H1 (cell line): ENCODE measurements at regions not wholly inside any gene's neighbourhood (a gene's known extent, or its start where the extent isn't known, plus 50 kb on each side); places are given as distances from the start of the nearest gene placed in this dataset.

ENCODE experiments used
- CTCF ChIA-PET: fragments of 300-600 bp; sonication (Branson Sonifier 250); formaldehyde crosslinking; loops from one replicate; lab custom pipeline; 2021; ENCODE audit not compliant: partially characterized antibody; lab: Charles Lee
- POLR2A ChIA-PET: fragments of 300-600 bp; sonication (Branson Sonifier 250); formaldehyde crosslinking; loops from one replicate; lab custom pipeline; 2021; ENCODE audit warnings: inconsistent platforms; ENCODE audit not compliant: partially characterized antibody; lab: Charles Lee
- DNase-seq, 2 experiments: peaks; one replicate each; pipeline versions ENCODE4 v3.0.0 to v3.0.0-alpha.2; 2010 to 2022; ENCODE audit warnings: low spot score in 2 of 2, low read depth in 1 of 2, mixed read lengths in 1 of 2
- FAIRE-seq: peaks from 2 replicates; lab custom pipeline; 2011; peaks lifted over from hg19 to GRCh38; lab: Jason Lieb, UNC
- H2AFZ ChIP-seq: 2 replicates; pipeline ENCODE4 v1.8.1; 2012; ENCODE audit warnings: low read length, inconsistent platforms
- H2AK5ac ChIP-seq: 2 replicates; pipeline ENCODE4 v1.6.1; 2013; ENCODE audit warnings: low read depth, low read length
- H2BK120ac ChIP-seq: replicated peaks from 2 replicates; pipeline ENCODE3; 2013; ENCODE audit warnings: low read depth, low read length, inconsistent platforms
- H2BK12ac ChIP-seq: 2 replicates; pipeline ENCODE4 v1.6.1; 2013; ENCODE audit warnings: low read depth, low read length
- H2BK15ac ChIP-seq: 2 replicates; pipeline ENCODE4 v1.6.1; 2013; ENCODE audit warnings: low read length
- H2BK20ac ChIP-seq: 2 replicates; pipeline ENCODE4 v1.6.1; 2013; ENCODE audit warnings: low read length
- H2BK5ac ChIP-seq: 2 replicates; pipeline ENCODE4 v1.6.1; 2013; ENCODE audit warnings: low read depth, low read length
- H3K14ac ChIP-seq: 2 replicates; pipeline ENCODE4 v1.6.1; 2013; ENCODE audit warnings: inconsistent platforms; ENCODE audit not compliant: insufficient read length
- H3K18ac ChIP-seq: 2 replicates; pipeline ENCODE4 v1.6.1; 2013; ENCODE audit warnings: low read length; ENCODE audit errors: extremely low read depth
- H3K23ac ChIP-seq: 2 replicates; pipeline ENCODE4 v1.6.1; 2013; ENCODE audit warnings: inconsistent platforms; ENCODE audit not compliant: insufficient read length
- H3K23me2 ChIP-seq: 2 replicates; pipeline ENCODE4 v1.6.1; 2013; ENCODE audit warnings: low read depth, low read length
- H3K27ac ChIP-seq: 2 replicates; pipeline ENCODE4 v1.6.1; 2011; ENCODE audit warnings: low read depth, low read length, inconsistent platforms
- H3K27me3 ChIP-seq, 4 experiments: replicated peaks in 1 of 4; 1 replicate in 1 of 4; 2 replicates in 3 of 4; pipeline versions ENCODE4 v1.6.1 to v1.8.1; 2011 to 2013; ENCODE audit warnings: low read length in 3 of 4, mild to moderate bottlenecking in 3 of 4, inconsistent platforms in 2 of 4, mixed read lengths in 2 of 4, moderate library complexity in 1 of 4; ENCODE audit not compliant: control insufficient read depth in 3 of 4, insufficient read depth in 3 of 4; ENCODE audit errors: extremely low read depth in 1 of 4
- H3K36me3 ChIP-seq, 4 experiments: 2 replicates each; pipeline versions ENCODE4 v1.6.1 to v1.8.1; 2011 to 2013; ENCODE audit warnings: mild to moderate bottlenecking in 4 of 4, low read length in 3 of 4, moderate library complexity in 2 of 4, control low read depth in 1 of 4, inconsistent platforms in 1 of 4; ENCODE audit not compliant: insufficient read depth in 4 of 4, control insufficient read depth in 2 of 4
- H3K4ac ChIP-seq: replicated peaks from 2 replicates; pipeline ENCODE3; 2013; ENCODE audit warnings: low read length, low read depth, mixed read lengths, inconsistent platforms; ENCODE audit not compliant: insufficient read length
- H3K4me1 ChIP-seq, 4 experiments: replicated peaks in 1 of 4; 1 replicate in 1 of 4; 2 replicates in 3 of 4; pipeline versions ENCODE4 v1.6.1 to v1.8.1; 2011 to 2013; ENCODE audit warnings: low read length in 3 of 4, inconsistent platforms in 2 of 4, mixed read lengths in 1 of 4; ENCODE audit not compliant: insufficient read depth in 4 of 4, control insufficient read depth in 3 of 4
- H3K4me2 ChIP-seq, 2 experiments: 2 replicates each; pipeline versions ENCODE4 v1.6.1 to v1.8.1; 2011 to 2013; ENCODE audit warnings: low read depth in 2 of 2, low read length in 2 of 2, control low read depth in 1 of 2, inconsistent platforms in 1 of 2, mild to moderate bottlenecking in 1 of 2; ENCODE audit not compliant: insufficient read depth in 1 of 2
- H3K4me3 ChIP-seq, 4 experiments: fragments of 200-600, 300-600 bp in 1 of 4; sonication (generic), shearing (Covaris generic), sonication (Bioruptor Twin) in 1 of 4; 2 replicates each; pipeline versions ENCODE4 v1.5.1 to v1.8.1; 2011 to 2016; ENCODE audit warnings: low read length in 4 of 4, low read depth in 3 of 4, control low read depth in 2 of 4, inconsistent platforms in 2 of 4, mild to moderate bottlenecking in 2 of 4, mixed read lengths in 1 of 4, moderate library complexity in 1 of 4; ENCODE audit not compliant: insufficient read depth in 2 of 4; ENCODE audit errors: extremely low read depth in 1 of 4
- H3K56ac ChIP-seq: replicated peaks from 2 replicates; pipeline ENCODE3; 2013; ENCODE audit warnings: low read depth, mild to moderate bottlenecking, mixed read lengths, low read length, inconsistent platforms; ENCODE audit not compliant: insufficient read length
- H3K79me1 ChIP-seq: 2 replicates; pipeline ENCODE4 v1.6.1; 2013; ENCODE audit warnings: low read depth, low read length, control low read depth
- H3K79me2 ChIP-seq, 2 experiments: 2 replicates each; pipeline versions ENCODE4 v1.6.1 to v1.8.1; 2012 to 2013; ENCODE audit warnings: low read length in 2 of 2, mild to moderate bottlenecking in 2 of 2, inconsistent platforms in 1 of 2; ENCODE audit not compliant: insufficient read depth in 2 of 2, control insufficient read depth in 1 of 2
- H3K9ac ChIP-seq, 4 experiments: replicated peaks in 1 of 4; 1 replicate in 1 of 4; 2 replicates in 3 of 4; pipeline versions ENCODE4 v1.6.1 to v1.8.1; 2011 to 2013; ENCODE audit warnings: low read depth in 3 of 4, low read length in 3 of 4, control low read depth in 2 of 4, mild to moderate bottlenecking in 2 of 4, moderate library complexity in 2 of 4, inconsistent platforms in 1 of 4; ENCODE audit errors: extremely low read depth in 1 of 4
- H3K9me3 ChIP-seq, 2 experiments: 2 replicates each; pipeline versions ENCODE4 v1.6.1 to v1.8.1; 2012 to 2013; ENCODE audit warnings: mild to moderate bottlenecking in 2 of 2, moderate library complexity in 2 of 2, control low read depth in 1 of 2, inconsistent platforms in 1 of 2, low read depth in 1 of 2, low read length in 1 of 2, mixed read lengths in 1 of 2; ENCODE audit not compliant: insufficient read depth in 2 of 2
- H4K20me1 ChIP-seq, 2 experiments: replicated peaks in 1 of 2; 2 replicates each; pipeline versions ENCODE3 to v1.8.1; 2011 to 2013; ENCODE audit warnings: inconsistent platforms in 2 of 2, low read length in 2 of 2, mild to moderate bottlenecking in 1 of 2; ENCODE audit not compliant: insufficient read depth in 2 of 2, control insufficient read depth in 1 of 2
- H4K5ac ChIP-seq: 2 replicates; pipeline ENCODE4 v1.6.1; 2013; ENCODE audit warnings: low read length, low read depth, mixed read lengths, inconsistent platforms; ENCODE audit not compliant: insufficient read length
- H4K8ac ChIP-seq: 2 replicates; pipeline ENCODE4 v1.8.0; 2013; ENCODE audit warnings: mild to moderate bottlenecking, moderate library complexity, low read length, inconsistent platforms; ENCODE audit not compliant: insufficient read depth; ENCODE audit errors: extremely low read depth
- H4K91ac ChIP-seq: replicated peaks from 2 replicates; pipeline ENCODE3; 2013; ENCODE audit warnings: low read length, mixed read lengths, inconsistent platforms; ENCODE audit not compliant: insufficient read length
- SIX5 ChIP-seq: IDR thresholded peaks from 2 replicates; pipeline ENCODE4 v1.6.1; 2011; ENCODE audit warnings: mild to moderate bottlenecking, low read depth, low read length
- SP1 ChIP-seq: IDR thresholded peaks from 2 replicates; pipeline ENCODE4 v1.6.1; 2011; ENCODE audit warnings: low read depth, low read length
- SP2 ChIP-seq: IDR thresholded peaks from 2 replicates; pipeline ENCODE4 v1.6.1; 2012; ENCODE audit warnings: mild to moderate bottlenecking, low read length, inconsistent platforms
- WGBS, 2 experiments: shearing (Covaris generic) in 1 of 2; methylation state at CpG; one replicate each; pipeline versions ENCODE4 v1.1.6 to v1.1.7; 2013 to 2015; ENCODE audit warnings: low lambda C conversion rate in 2 of 2, mixed read lengths in 2 of 2, inconsistent platforms in 1 of 2, low coverage in 1 of 2, missing lambda C conversion rate in 1 of 2; ENCODE audit not compliant: insufficient replicate concordance in 2 of 2, insufficient coverage in 1 of 2, insufficient read length in 1 of 2; ENCODE audit errors: extremely low coverage in 1 of 2, missing lambda C conversion rate in 1 of 2; 5-methylcytosine and 5-hydroxymethylcytosine counted together
- TF ChIP-seq, protein P1 (sequence below): IDR thresholded peaks from 2 replicates; pipeline ENCODE4 v1.6.1; 2012; ENCODE audit warnings: inconsistent platforms

DNA sequence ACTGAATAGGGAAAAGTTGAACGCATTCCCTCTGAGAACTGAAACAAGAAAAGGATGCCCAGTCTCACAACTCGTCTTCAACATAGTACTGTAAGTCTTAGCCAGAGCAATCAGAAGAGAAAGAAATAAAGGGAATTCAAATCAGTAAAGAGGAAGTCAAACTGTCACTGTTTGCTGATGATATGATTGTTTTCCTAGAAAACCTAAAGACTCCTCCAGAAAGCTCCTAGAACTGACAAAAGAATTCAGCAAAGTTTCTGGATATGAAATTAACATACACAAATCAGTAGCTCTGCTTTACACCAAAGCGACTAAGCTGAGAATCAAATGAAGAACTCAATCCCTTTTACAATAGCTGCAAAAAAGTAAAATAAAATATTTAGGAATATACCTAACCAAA is 471.2 kb upstream of the CNTN5 start:
- Histone ChIP-seq H3K9me3 (no peaks in the 10 kb centered on the region), H3K18ac (no peak overlapping the region), H3K56ac (no peak overlapping the region), H3K23me2 (no peaks in the 10 kb centered on the region), H3K4me1 (no peaks in the 10 kb centered on the region), H2AFZ (no peak overlapping the region), H2AK5ac (no peak overlapping the region), H3K14ac (no peak overlapping the region), H3K79me1 (no peaks in the 10 kb centered on the region), H4K91ac (no peak overlapping the region), H2BK20ac (no peak overlapping the region), H3K36me3 (no peaks in the 10 kb centered on the region), H2BK120ac (no peak overlapping the region), H2BK5ac (no peak overlapping the region), H3K27ac (no peak overlapping the region), H3K27me3 (no peaks in the 10 kb centered on the region), H3K4me2 (no peak overlapping the region), H3K4ac (no peak overlapping the region), H3K4me3 (no peak overlapping the region), H4K5ac (no peak overlapping the region), H3K23ac (no peak overlapping the region), H4K8ac (no peak overlapping the region), H2BK15ac (no peak overlapping the region), H4K20me1 (no peaks in the 10 kb centered on the region), H2BK12ac (no peak overlapping the region), H3K79me2 (no peaks in the 10 kb centered on the region), H3K9ac (no peak overlapping the region)
- POLR2A ChIA-PET, result no interaction called here
- CTCF ChIA-PET, result no interaction called here
- FAIRE-seq (no peak), DNase-seq (no peak)
- WGBS, 2 experiments, result 98% methylated on average over 3 of the region's 3 CpGs; no CpG with 5 or more reads in 1 of the 2 experiments
- TF ChIP-seq SP1, result no peak
- no peak for TF ChIP-seq SIX5
- no peak for TF ChIP-seq SP2
- TF ChIP-seq, protein P1, sequence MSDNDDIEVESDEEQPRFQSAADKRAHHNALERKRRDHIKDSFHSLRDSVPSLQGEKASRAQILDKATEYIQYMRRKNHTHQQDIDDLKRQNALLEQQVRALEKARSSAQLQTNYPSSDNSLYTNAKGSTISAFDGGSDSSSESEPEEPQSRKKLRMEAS, result no peak
